ENCODE measurements at regions not wholly inside any gene's neighbourhood (a gene's known extent, or its start where the extent isn't known, plus 50 kb on each side); places are given as distances from the start of the nearest gene placed in this dataset.

DNA sequence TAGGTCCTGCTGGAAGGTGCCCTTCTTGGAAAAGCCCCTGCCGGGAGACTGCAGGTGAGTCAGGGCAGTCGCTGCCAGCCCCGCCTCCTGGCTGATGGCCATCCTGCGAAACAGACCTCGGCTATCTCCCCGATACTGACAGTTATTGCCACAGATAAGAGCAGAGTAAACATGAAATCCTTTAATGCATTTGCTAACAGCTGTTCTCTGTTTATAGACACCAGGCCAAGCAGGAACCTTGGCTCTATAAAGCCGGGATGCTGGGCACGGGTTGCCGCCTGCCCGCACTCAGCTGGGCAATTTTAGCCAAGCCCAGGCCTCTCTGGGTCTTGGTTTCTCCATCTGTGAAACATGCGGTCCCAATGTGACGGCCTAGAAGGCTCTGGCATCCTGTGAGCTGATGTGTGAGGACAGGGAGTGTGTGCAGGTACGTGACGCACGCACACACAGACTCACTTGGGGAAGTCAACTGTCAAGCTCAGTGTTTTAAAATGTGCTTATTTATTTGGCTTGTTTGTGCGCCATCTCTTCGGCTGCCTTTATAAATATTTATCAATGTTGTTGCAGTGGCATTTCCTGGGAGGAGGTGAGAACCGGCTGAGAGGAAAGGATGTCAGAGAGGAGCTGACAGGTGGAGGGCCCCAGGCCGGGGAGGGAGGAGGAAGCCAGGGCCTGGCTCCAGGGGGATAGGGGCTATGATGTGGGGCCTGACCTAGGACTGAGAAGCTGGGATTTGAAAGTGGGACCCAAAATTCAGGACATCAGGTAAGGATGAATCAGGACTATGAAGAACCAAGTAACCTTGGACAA lies 50.8 kb upstream of the PRR23E start:
- in situ Hi-C loops (cut with HindIII; ENCODE audit: low sequenced_read_pairs), result no loop called here
- DNase-seq (ENCODE audit: low spot score), result peak; percentile 53
